Omental fat pad (tissue), 3 donors: ENCODE measurements at regions not wholly inside any gene's neighbourhood (a gene's known extent, or its start where the extent isn't known, plus 50 kb on each side); places are given as distances from the start of the nearest gene placed in this dataset.

Experiments used
- ATAC-seq: fragments of 150-250 bp; one replicate; pipeline ENCODE4 v1.9.1; 2016; ENCODE audit warnings: mild to moderate bottlenecking, moderate library complexity; ENCODE audit not compliant: low FRiP score
- DNase-seq: peaks from one replicate; pipeline ENCODE4 v3.0.0-alpha.2; 2019; ENCODE audit warnings: low spot score
- TF ChIP-seq, protein P1 (sequence below), 3 donors: fragments of 450-650 bp; IDR thresholded peaks; one replicate each; pipeline ENCODE4 v1.5.1; 2016 to 2017; ENCODE audit warnings: antibody characterized with exemption in 3 of 3, mild to moderate bottlenecking in 3 of 3, moderate library complexity in 2 of 3

DNA sequence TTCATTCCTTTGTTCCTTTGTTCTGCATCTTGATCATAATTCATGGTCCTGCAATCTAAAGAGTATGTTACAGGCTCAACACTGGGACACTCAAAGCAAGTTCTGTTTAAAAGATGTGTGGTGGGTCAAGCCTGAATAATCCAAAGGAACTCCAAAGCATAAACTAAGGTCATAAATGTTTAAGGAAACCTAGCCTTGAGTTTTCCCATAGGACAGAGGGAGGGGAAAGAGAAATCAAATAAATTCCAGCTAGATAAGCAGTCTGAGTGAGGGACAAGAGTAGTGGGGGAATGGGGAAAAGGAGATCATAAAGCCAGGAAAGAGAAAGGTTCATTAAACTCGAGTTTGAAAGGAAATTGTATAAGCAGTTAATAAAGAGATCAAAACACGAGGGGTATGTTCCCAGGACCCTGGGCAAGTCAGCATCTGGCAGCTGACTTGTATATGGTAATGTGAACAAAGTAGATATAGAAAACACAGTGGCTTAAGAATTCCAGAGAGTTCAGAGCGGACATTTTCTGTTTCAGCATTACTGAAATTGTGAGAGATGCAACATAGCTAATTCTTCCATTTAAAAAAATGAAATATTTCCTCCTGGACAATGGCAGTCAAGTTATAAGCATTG is 125.8 kb upstream of the EDNRA start:
- no peak for DNase-seq
- no peak for ATAC-seq
- TF ChIP-seq, protein P1, sequence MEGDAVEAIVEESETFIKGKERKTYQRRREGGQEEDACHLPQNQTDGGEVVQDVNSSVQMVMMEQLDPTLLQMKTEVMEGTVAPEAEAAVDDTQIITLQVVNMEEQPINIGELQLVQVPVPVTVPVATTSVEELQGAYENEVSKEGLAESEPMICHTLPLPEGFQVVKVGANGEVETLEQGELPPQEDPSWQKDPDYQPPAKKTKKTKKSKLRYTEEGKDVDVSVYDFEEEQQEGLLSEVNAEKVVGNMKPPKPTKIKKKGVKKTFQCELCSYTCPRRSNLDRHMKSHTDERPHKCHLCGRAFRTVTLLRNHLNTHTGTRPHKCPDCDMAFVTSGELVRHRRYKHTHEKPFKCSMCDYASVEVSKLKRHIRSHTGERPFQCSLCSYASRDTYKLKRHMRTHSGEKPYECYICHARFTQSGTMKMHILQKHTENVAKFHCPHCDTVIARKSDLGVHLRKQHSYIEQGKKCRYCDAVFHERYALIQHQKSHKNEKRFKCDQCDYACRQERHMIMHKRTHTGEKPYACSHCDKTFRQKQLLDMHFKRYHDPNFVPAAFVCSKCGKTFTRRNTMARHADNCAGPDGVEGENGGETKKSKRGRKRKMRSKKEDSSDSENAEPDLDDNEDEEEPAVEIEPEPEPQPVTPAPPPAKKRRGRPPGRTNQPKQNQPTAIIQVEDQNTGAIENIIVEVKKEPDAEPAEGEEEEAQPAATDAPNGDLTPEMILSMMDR (IDR thresholded peaks at IDR 0.05) = no peak

DNA sequence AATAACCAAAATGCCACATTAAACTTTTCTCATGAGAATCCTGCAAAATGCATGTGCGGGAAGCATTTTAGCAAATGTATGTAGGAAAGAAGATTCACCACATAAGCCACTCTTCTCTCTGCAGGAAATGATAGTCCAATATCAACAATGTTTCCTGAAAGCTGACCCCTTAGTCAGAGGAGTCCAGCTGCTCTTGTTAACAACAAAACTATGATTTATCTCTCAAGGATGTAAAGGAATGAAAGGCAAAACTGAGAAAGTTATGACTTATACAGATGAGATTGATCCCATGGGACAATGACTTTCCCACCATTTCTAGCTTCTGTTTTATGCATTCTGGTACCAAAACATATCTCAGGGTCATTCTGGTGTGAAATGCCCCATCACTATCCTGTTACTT is 125.0 kb upstream of the EDNRA start:
- TF ChIP-seq, protein P1 (IDR thresholded peaks at IDR 0.05) = no peak
- DNase-seq (no peak), ATAC-seq (no peak)

DNA sequence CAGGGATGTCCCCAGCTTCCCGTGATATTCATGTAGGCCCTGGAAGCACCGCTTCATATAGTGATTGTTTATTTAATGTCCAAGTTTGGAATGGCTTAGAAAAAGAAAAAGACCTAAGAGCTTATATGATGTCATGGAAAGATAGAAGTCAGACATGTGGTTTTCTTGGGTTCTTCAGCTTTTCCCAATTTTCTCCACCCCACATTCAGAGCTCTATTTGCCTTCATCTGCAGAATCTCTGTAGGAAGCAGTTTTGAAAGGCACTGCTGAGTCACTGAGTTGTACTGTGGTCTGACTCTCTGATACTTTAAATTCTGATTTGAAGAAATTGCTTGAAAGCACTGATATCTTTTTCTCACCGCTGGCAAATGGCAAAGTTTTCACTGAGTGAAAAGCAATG is 120.6 kb upstream of the EDNRA start:
- ATAC-seq (no peak), DNase-seq (no peak)

DNA sequence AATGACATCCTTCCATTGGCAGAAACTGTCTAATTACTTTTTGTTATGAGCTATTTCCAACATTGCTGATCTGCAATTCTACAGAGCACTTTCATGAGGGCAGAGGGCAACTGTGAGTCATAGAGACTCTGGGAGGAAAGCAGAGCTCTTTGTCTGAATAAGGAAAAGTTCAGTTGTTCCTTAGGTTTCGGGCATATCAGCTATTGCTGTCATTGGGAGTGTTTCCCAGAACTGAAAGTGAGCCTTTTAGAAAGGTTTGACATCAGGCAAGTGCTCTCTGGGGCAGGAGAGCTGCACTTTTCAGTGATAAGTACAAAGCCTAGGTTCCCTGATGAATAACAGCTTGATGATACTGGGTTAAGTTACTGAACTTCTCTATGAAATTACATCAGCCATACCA is 119.2 kb upstream of the EDNRA start:
- peak; percentile 83 for ATAC-seq
- DNase-seq = no peak
- TF ChIP-seq, protein P1 (IDR thresholded peaks at IDR 0.05) = no peak

More for the DNA sequence above, 120.6 kb upstream of the EDNRA start:
- TF ChIP-seq, protein P1 (IDR thresholded peaks at IDR 0.05) = no peak

DNA sequence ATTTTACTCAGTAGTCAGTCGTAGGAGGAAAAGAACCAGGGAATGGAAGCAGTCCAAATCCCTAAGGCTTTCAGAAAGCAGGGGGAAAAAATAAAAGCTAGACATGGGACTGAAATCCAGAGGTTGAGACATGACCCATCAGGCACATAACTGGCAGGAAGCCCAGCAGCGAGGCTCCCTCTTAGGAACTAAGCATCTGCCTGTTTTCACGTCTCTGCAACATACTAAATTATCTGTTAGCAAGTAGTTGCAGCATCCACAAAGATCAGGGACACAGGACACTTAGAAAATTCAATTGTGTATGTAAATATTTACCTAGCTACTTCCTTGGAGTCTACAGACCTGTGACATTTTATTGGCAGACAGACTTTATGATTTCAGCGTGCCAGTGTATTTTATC is 118.0 kb upstream of the EDNRA start:
- DNase-seq = no peak
- TF ChIP-seq, protein P1 (IDR thresholded peaks at IDR 0.05) = no peak
- no peak for ATAC-seq

DNA sequence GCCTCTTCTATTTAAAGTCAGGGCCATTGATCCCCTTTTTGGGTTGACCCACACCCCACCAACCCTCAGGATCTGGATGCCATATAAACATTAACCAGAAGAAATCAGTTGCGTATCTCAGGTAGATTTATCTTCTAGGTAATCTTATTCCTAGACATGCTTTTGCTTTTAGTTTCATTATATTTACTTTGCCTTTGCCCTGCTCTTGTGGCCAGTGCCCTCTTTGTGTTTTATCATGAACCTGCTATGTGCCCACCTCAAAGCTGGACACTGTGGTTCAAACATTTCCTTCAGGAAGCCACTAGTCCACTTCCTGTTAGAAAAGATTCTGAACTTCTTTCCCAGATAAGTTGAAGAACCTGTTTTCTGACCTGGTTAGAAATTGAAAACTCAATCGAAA is 117.4 kb upstream of the EDNRA start:
- no peak for ATAC-seq
- TF ChIP-seq, protein P1 (IDR thresholded peaks at IDR 0.05) = no peak

DNA sequence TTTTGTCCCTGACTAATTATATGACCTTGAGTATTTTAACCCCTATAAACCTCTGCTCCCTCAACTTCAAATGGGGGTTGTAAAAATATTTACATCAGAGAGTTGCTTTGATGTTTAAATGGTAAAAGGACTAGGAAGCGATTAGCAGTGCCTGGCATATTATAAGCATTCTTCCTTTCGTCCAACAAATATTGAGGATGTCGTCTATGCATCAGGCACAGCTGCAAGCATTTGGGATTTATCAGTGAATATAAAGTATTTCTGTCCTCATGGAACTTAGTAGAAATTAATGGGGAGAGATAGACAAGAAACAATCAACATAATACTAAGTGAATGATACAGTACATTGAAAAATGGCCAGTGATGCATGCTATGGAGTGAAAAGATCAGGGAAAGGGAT is 115.5 kb upstream of the EDNRA start:
- DNase-seq (no peak), ATAC-seq (no peak)
- TF ChIP-seq, protein P1 (IDR thresholded peaks at IDR 0.05) = no peak

More for the DNA sequence above, 117.4 kb upstream of the EDNRA start:
- no peak for DNase-seq
